CD4-positive, alpha-beta T cell treated with Interleukin-10 for 1 hour (primary cell): ENCODE measurements at regions not wholly inside any gene's neighbourhood (a gene's known extent, or its start where the extent isn't known, plus 50 kb on each side); places are given as distances from the start of the nearest gene placed in this dataset.
"Not testable (repeated sequence)": the region's sequence is repeated elsewhere in the genome, so short reads cannot be mapped to it uniquely, and the experiment has no call there.

Experiments used
- DNase-seq: peaks from one replicate; pipeline ENCODE4 v3.0.0-alpha.2; 2020

DNA sequence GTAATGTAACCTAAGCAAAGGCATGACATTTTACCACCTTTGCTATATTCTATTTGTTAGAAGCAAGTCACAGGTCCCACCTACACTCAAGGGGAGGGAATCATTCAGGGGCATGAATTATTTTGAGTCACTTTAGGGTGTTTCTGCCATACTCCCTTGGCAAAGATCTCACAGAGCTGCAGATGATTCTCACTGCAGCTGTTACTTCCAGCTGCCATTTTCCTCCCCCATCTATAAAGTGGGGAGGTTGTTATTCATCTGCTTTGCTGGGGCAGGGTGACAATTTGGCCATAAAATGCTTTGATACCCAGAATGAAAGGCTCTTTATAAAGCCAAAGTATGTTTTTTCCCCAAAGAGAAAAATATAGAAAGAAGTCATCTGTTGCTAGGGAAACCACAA is 136.5 kb upstream of the SMIM31 start:
- DNase-seq = no peak

DNA sequence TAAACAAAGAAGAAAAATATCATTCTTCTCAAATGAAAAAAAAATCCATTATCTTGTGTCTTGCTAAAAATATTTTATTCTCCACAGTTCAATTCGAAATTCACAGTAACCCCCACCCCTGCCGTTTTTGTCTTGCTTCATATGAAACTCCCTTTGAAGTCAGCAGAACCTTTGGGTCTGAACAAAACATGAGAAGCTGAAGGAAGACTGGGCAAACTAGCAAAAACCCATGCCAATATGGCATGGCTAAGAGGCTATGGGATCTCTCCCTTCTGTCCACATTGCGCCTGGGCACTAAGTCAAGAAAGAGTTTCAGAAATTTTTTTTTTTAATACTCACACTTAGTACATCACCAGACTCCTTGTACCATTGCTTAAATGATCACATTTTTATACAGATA is 136.0 kb upstream of the SMIM31 start:
- DNase-seq = no peak

DNA sequence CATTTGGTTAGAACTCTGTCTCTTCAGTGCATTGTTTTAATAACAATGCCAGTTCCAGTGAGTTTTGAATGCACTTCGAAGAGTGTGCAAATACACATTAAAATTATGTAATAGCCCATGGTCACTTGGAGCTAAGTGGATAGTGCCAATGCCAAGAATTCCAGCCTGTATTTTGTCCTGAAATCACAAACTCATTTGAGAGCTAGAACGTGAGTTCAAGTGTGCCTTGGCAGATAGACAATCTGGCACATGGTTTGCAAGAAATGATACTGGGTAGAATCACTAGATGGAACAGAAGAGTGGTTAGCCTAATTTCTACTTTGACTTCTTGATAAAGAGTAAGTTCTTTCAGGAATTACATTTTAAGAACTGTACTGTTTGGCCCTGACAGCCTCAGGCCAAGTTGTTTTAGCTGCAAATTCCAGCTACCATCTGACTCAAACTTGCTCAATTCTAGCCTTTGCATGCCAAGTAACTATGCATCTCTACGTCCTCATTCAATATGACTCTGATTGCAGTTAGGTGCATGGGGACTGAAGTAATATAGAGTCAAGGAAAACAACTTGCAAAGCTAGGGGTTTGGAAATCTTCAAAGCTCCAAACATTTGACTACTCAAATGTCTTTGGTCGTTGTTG is 131.9 kb upstream of the SMIM31 start:
- DNase-seq = no peak

DNA sequence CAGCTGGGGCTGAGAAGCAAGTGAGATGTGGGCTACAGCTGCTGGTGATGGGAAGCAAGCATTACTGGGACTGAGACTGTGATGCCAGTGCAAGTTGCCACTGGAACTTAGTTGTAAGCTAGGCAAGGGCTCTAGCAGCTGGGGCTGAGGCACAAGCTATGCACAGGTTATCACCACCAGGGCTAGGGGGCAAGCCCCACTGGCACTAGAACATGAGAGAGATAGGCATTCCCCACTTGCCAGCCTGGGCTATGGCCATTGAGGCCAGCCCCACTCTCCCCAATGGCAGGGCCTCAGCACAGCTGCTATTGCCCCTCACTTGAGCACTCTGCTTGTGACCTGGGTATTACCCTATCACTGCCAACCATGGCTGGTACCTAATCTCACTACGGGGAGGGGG is 130.8 kb upstream of the SMIM31 start:
- no peak for DNase-seq

DNA sequence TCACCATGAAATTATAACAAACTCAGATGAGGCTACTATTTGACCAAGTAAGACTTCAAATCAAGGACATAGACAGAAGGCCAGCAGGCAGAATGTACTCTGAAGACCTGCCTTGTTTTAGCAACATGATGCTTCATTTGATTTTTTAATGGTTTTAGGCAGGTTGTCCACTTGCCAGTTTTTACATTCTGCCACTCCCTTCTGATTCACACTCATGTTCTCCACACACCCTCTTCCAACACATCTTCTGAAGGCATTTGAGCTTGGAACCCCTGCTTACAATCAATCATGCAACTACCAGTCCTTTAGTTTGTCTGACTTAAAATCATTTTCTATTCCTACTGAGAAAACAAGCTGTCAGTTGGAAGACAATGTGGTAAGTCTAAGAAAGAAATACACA is 114.9 kb upstream of the SMIM31 start:
- no peak for DNase-seq

DNA sequence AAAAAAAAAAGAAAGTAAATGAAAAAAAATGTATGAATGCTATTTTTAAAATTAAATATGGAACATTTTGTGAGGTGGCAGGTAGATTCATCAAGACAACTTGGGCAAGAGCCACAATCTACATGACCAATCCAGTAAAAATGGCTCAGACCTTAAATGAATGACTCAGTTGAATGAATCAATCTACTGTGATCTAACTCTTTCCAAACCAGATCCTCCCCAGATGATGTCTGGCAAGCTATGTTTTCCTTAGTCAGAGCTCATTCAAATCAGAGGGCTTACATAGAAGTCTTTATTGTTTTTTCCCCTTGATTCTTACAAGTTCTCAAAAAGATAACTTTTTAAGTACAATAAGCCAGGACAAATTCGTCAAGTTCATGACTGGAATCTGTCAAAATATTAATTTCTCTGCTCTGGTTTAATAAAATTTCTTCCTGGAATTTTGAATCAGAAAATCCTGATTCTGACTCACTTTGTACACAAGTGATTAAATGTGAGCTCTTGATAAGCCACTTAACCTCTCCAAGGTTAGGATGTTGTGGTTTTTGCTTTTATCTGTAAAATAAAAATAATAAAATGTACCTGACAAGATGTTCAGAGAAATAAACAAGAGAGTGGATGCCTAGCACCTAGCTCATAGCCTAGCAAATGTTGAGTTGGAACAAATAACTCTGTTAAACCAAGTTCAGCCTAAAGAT is 105.6 kb upstream of the SMIM31 start:
- no peak for DNase-seq

DNA sequence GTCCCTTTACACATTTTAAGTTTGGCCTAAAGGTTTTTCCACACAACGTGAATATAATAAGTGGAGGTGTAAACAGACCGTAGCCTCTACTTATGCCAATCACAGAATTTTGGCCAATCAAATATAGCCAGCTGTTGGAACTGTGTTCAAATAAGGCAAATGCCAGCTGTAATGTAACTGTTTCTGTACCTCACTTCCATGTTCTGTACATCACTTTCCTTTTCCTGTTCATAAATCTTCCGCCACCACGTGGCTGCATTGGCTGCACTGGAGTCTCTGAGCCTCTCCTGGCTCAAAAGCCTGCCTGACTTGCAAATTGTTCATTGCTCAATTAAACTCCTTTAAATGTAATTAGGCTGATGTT is 105.1 kb upstream of the SMIM31 start:
- DNase-seq = no peak

DNA sequence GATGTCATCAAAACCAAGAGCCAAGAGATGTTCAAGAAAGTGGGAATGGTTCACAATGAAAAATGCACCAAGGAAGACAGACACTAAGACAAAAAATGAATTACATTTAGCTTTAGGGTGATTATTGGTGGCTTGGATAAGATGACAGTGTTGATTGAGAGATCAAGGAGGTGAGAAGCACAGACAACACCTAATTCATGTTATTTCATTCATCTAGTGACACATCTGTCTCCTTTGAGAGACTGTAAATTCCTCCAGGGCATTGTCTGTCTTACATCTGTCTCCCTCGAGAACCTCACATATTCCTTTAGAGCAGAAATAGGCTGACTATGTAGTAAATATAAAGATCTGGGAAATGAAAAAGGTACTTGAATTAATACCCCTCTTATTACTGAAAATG is 94.2 kb upstream of the SMIM31 start:
- no peak for DNase-seq

DNA sequence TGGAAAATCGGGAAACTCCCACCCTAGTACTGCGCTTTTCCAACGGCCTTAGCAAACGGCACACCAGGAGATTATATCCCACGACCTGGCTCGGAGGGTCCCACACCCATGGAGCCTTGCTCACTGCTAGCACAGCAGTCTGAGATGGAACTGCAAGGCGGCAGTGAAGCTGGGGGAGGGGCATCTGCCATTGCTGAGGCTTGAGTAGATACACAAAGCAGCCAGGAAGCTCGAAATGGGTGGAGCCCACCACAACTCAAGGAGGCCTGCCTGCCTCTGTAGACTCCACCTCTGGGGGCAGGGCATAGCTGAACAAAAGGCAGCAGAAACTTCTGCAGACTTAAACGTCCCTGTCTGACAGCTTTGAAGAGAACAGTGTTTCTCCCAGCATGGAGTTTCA is 77.8 kb upstream of the SMIM31 start:
- not testable (repeated sequence) for DNase-seq

DNA sequence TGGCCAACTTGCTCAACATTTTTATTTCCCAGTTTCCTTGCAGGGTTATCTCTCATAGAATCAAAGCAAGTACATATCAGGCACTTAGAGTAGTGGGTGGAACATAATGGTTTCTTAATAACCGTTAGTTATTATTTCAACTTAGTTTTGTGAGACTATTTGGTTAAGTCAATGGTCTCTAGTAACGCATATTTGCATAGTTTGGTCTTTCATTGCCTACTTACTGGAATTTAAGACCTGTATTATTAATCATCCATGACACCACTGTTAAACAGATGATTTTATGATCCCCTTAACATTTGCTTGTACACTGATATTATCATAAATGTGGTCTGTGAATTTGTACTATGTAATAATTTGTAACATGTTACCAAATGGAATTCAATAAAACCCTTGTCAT is 70.9 kb upstream of the SMIM31 start:
- no peak for DNase-seq

DNA sequence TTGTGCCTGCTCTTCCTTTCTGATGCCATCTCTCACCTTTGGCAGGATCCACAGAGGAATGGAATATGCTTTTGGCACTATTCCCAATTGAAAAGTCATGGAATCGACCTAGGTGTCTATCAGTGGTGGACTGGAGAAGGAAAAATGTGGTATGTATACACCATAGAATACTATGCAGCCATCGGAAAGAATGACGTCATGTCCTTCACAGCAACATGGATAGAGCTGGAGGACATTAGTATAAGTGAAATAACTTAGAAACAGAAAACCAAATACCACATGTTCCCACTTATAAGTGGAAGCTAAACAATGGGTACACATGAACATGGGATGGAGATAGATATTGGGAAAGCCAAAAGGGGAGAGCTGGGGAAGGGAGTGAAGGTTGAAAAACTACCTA is 58.3 kb upstream of the SMIM31 start:
- DNase-seq = no peak

DNA sequence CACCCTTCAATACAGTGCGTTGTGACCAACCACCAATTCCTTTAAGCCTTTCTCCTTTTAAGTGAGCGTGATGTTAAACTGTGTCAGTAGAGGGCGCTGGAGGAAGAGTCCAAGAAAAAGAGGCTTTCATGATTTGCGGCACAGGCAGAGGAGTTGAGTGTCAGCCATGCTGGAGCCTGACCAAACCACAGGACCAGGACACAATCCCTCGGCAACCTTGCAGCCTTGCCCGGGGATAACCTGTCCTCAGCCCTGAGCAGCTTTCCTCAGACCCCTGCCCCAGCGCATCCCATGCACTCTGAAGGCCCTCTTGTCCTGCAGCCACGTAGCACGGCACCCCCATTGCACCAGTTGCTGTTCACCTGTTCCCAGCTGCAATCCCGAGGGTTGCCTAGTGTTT is 53.5 kb upstream of the SMIM31 start:
- no peak for DNase-seq

DNA sequence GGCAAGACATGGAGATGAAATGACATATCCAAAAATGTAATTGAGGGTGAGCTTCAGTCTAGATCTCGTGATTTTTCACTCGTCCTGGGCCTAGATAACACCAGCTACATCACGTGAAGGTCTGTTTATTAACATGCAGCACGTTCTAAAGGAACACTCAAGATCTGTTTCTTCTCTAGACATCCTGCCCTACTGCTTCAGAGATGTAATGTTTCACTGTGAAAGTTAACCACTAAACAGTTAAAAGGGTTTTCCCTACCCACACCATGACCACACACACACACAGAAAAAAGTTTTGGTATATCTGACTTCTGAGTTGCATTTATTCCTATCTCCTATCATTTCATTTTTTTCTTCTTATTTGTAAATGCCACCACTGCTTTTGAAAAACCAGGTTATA is 52.3 kb upstream of the SMIM31 start:
- no peak for DNase-seq
